Hepatocyte (in vitro differentiated cells): ENCODE measurements at regions not wholly inside any gene's neighbourhood (a gene's known extent, or its start where the extent isn't known, plus 50 kb on each side); places are given as distances from the start of the nearest gene placed in this dataset.

ENCODE experiments used
- EZH2 ChIP-seq: fragments of 200-600 bp; sonication (generic); IDR thresholded peaks from 2 replicates; pipeline ENCODE4 v1.6.1; 2016; ENCODE audit warnings: antibody characterized with exemption, mild to moderate bottlenecking, borderline replicate concordance
- EZH2phosphoT487 ChIP-seq: fragments of 200-600 bp; sonication (generic); IDR thresholded peaks from one replicate; pipeline ENCODE4 v1.6.1; 2018; ENCODE audit warnings: antibody characterized with exemption, mild to moderate bottlenecking, low read depth, moderate library complexity; ENCODE audit not compliant: unreplicated experiment, severe bottlenecking
- TF ChIP-seq, protein P1 (sequence below): fragments of 200-600 bp; sonication (generic); IDR thresholded peaks from 2 replicates; pipeline ENCODE4 v1.5.1; 2016; ENCODE audit warnings: antibody characterized with exemption, mild to moderate bottlenecking; ENCODE audit not compliant: poor library complexity

DNA sequence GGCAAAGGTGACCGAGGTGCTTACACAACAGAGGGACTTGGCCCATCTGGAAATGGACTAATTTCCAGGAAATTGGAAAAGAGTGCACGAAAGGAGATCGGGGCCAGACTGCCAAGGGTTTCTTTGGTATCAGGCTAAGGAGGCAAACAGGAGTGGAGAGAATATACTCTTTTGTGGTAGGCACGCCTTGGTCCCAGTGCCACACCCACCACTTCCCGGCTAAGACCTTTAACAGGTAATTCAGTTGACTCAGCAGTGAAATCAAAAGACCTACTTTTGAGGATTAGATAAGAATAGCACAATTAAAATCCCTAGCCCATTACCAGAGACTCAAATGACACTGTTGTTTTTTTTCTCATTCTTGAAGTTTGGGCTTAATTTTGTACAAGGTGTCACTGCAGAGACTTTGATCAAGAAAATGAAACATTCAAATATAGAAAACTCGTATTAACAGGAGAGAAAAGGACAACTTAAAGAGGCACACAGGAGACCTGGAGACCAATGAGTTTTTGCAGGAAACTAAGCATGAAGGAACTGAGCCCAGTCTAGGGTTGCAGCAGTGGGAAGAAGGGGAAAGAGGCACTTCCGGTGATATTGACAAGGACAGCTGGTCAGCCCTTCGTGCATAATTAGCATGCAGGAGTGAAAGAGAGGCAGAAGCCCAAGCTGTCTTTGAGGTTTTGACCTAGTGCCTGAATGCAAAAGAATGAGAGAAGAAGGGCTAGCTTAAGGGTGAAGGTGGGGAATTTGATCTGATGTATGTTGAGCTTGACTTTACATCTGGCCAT, 265.5 kb upstream of the CCL2 start:
- TF ChIP-seq, protein P1, sequence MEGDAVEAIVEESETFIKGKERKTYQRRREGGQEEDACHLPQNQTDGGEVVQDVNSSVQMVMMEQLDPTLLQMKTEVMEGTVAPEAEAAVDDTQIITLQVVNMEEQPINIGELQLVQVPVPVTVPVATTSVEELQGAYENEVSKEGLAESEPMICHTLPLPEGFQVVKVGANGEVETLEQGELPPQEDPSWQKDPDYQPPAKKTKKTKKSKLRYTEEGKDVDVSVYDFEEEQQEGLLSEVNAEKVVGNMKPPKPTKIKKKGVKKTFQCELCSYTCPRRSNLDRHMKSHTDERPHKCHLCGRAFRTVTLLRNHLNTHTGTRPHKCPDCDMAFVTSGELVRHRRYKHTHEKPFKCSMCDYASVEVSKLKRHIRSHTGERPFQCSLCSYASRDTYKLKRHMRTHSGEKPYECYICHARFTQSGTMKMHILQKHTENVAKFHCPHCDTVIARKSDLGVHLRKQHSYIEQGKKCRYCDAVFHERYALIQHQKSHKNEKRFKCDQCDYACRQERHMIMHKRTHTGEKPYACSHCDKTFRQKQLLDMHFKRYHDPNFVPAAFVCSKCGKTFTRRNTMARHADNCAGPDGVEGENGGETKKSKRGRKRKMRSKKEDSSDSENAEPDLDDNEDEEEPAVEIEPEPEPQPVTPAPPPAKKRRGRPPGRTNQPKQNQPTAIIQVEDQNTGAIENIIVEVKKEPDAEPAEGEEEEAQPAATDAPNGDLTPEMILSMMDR = no peak
- no peak for TF ChIP-seq EZH2phosphoT487
- no peak for TF ChIP-seq EZH2
